SJCRH30 (cell line): ENCODE measurements at regions not wholly inside any gene's neighbourhood (a gene's known extent, or its start where the extent isn't known, plus 50 kb on each side); places are given as distances from the start of the nearest gene placed in this dataset.
"Not testable (repeated sequence)": the region's sequence is repeated elsewhere in the genome, so short reads cannot be mapped to it uniquely, and the experiment has no call there.

Experiments used
- DNase-seq, 2 experiments: peaks; one replicate each; pipeline ENCODE4 v3.0.0-alpha.2; 2015 to 2020
- H3K27ac ChIP-seq: fragments of 250-450 bp; sonication (Bioruptor Pico); 2 replicates; pipeline ENCODE4 v1.5.1; 2020; ENCODE audit warnings: mild to moderate bottlenecking, moderate library complexity
- H3K27me3 ChIP-seq: fragments of 250-450 bp; sonication (Bioruptor Pico); 2 replicates; pipeline ENCODE4 v1.5.1; 2020; ENCODE audit warnings: mild to moderate bottlenecking, moderate library complexity
- H3K36me3 ChIP-seq: fragments of 250-450 bp; sonication (Bioruptor Pico); 2 replicates; pipeline ENCODE4 v1.5.1; 2020; ENCODE audit warnings: mild to moderate bottlenecking, moderate library complexity
- H3K4me1 ChIP-seq: fragments of 250-450 bp; sonication (Bioruptor Pico); 2 replicates; pipeline ENCODE4 v1.5.1; 2020; ENCODE audit warnings: mild to moderate bottlenecking, moderate library complexity
- H3K4me3 ChIP-seq: fragments of 250-450 bp; sonication (Bioruptor Pico); 2 replicates; pipeline ENCODE4 v1.5.1; 2020; ENCODE audit warnings: mild to moderate bottlenecking, moderate library complexity
- H3K9me3 ChIP-seq: fragments of 250-450 bp; sonication (Bioruptor Pico); replicated peaks from 2 replicates; pipeline ENCODE4 v1.5.1; 2020; ENCODE audit warnings: mild to moderate bottlenecking, moderate library complexity

DNA sequence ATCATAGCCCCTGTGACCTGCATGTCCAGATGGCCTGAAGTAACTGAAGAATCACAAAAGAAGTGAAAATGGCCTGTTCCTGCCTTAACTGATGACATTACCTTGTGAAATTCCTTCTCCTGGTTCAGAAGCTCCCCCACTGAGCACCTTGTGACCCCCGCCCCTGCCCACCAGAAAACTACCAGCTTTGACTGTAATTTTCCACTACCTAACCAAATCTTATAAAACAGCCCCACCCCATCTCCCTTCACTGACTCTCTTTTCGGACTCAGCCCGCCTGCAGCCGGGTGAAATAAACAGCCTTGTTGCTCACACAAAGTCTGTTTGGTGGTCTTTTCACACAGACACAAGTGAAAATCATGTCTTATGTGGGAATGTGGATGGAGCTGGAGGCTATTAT lies 373.9 kb upstream of the TRPC7 start:
- DNase-seq, H3K36me3 ChIP-seq, H3K9me3 ChIP-seq, H3K4me1 ChIP-seq, H3K27ac ChIP-seq, H3K27me3 ChIP-seq, H3K4me3 ChIP-seq: not testable (repeated sequence)

DNA sequence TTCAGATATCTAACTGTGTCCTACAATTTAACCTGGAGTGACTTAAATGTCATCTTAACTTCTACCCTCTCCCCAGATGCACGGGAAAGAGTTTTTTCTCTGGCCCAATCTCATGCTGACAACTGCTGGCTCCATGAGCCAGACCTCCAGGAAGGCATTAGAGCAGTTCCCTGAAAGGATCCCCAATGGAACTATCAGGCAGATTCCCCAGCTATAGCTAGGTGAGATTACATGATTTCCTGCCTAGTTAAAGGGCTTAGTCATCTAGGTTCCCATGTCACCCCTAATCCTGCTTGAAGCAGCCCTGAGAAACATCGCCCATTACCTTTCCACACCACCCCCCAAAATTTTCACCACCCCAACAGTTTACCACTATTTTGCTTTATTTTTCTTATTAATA lies 373.5 kb upstream of the TRPC7 start:
- Histone ChIP-seq H3K36me3 (no peaks in the 10 kb centered on the region), H3K27ac (no peak overlapping the region), H3K27me3 (no peaks in the 10 kb centered on the region), H3K9me3 (no peaks in the 10 kb centered on the region), H3K4me1 (no peaks in the 10 kb centered on the region), H3K4me3 (no peak overlapping the region)
- no peak for DNase-seq

- DNase-seq = no peak
- Histone ChIP-seq H3K9me3 (no peaks in the 10 kb centered on the region), H3K4me3 (no peak overlapping the region), H3K27me3 (no peaks in the 10 kb centered on the region), H3K27ac (no peak overlapping the region), H3K4me1 (no peaks in the 10 kb centered on the region), H3K36me3 (no peaks in the 10 kb centered on the region)
Measured at GRCh38 chr5:136736021-136736420, 370.7 kb upstream of the TRPC7 start.

GRCh38 chr5:136735611-136736010 lies 370.3 kb upstream of the TRPC7 start:
- H3K27ac ChIP-seq, H3K4me1 ChIP-seq, H3K36me3 ChIP-seq, DNase-seq, H3K9me3 ChIP-seq, H3K4me3 ChIP-seq, H3K27me3 ChIP-seq: not testable (repeated sequence)

DNA sequence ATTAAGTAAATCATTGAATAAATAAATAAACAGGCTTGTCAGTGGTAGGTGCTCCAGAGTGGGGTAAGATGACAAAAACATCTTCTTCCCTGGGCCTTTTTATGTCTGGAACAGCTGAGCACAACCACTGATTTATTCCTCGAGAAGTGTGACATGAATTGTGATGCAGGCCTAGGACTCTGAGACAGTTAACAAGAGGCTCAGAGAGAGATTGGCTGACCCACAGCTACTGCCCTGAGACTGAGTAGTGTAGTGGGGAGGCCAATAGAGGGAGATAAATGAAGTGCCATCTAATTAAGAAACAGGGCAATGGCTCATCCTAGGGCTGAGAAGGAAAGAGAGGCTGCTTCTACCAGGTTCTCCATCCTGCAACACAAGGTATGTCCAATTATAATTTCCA lies 369.3 kb upstream of the TRPC7 start:
- no peak overlapping the region for H3K4me3 ChIP-seq
- H3K9me3 ChIP-seq = no peaks in the 10 kb centered on the region
- no peak for DNase-seq
- H3K36me3 ChIP-seq = no peaks in the 10 kb centered on the region
- H3K27me3 ChIP-seq = no peaks in the 10 kb centered on the region
- no peak overlapping the region for H3K27ac ChIP-seq
- H3K4me1 ChIP-seq = no peaks in the 10 kb centered on the region

DNA sequence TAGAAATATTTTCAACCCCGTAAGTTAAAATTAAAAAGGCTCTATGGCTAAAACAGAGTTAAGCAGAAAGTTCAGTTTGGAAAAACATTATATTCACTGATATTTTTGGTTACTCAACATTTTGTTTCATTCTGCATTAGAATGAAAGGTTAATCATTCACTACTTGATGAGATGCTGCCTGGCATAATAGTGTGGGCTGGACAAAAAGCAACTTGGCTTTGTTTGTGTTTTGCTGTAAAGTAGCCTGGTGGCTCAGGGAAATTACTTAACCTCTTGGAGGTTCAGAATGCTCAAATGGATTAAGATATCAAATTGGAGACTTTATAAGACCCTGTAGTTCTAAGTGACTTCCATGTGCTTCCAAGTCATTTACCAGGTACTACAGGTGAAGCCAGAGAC lies 367.4 kb upstream of the TRPC7 start:
- H3K36me3 ChIP-seq = no peaks in the 10 kb centered on the region
- H3K27ac ChIP-seq = no peak overlapping the region
- no peaks in the 10 kb centered on the region for H3K27me3 ChIP-seq
- no peaks in the 10 kb centered on the region for H3K4me1 ChIP-seq
- no peak overlapping the region for H3K4me3 ChIP-seq
- H3K9me3 ChIP-seq = no peaks in the 10 kb centered on the region
- DNase-seq = no peak

GRCh38 chr5:136731241-136731900 lies 366.0 kb upstream of the TRPC7 start:
- no peak for DNase-seq
- no peak overlapping the region for H3K27ac ChIP-seq

GRCh38 chr5:136730426-136730825 lies 365.1 kb upstream of the TRPC7 start:
- no peaks in the 10 kb centered on the region for H3K9me3 ChIP-seq
- H3K4me3 ChIP-seq = no peak overlapping the region
- H3K4me1 ChIP-seq = no peaks in the 10 kb centered on the region
- no peaks in the 10 kb centered on the region for H3K27me3 ChIP-seq
- no peak overlapping the region for H3K27ac ChIP-seq
- H3K36me3 ChIP-seq = no peaks in the 10 kb centered on the region
- no peak for DNase-seq

More at GRCh38 chr5:136731241-136731900, 366.0 kb upstream of the TRPC7 start:
- Histone ChIP-seq H3K4me3 (no peak overlapping the region), H3K9me3 (no peaks in the 10 kb centered on the region), H3K36me3 (no peaks in the 10 kb centered on the region), H3K27me3 (no peaks in the 10 kb centered on the region), H3K4me1 (no peaks in the 10 kb centered on the region)

- Histone ChIP-seq H3K36me3 (no peaks in the 10 kb centered on the region), H3K27ac (no peak overlapping the region), H3K27me3 (no peaks in the 10 kb centered on the region), H3K4me1 (no peaks in the 10 kb centered on the region), H3K9me3 (no peaks in the 10 kb centered on the region), H3K4me3 (no peak overlapping the region)
- DNase-seq = no peak
Measured at GRCh38 chr5:136729901-136730355, 364.6 kb upstream of the TRPC7 start.

GRCh38 chr5:136726506-136726905 lies 361.2 kb upstream of the TRPC7 start:
- H3K27ac ChIP-seq = no peak overlapping the region
- no peaks in the 10 kb centered on the region for H3K27me3 ChIP-seq
- no peak overlapping the region for H3K4me3 ChIP-seq
- no peak for DNase-seq
- no peaks in the 10 kb centered on the region for H3K9me3 ChIP-seq
- no peaks in the 10 kb centered on the region for H3K4me1 ChIP-seq
- H3K36me3 ChIP-seq = no peaks in the 10 kb centered on the region

DNA sequence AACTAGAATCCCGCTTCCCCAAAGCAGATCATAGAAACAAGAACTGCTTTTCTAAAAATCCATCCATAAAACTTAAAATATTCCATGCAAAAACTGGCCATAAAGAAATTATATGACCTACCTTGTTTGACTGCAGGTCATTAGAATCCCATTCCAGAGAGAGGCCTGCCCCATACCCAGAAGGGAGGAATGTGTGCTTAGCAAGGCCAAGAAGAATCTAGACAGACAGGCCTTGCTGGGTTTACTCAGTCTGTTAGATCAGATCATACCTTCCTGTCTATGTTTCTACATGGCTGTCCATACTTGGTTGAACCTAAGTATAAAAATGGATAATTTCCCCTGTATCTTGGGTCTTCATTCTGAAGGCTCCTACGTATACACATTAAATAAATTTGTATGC lies 358.8 kb upstream of the TRPC7 start:
- no peak for DNase-seq
- H3K4me1 ChIP-seq = no peaks in the 10 kb centered on the region
- no peak overlapping the region for H3K27ac ChIP-seq
- H3K4me3 ChIP-seq = no peak overlapping the region
- no peaks in the 10 kb centered on the region for H3K9me3 ChIP-seq
- no peaks in the 10 kb centered on the region for H3K27me3 ChIP-seq
- H3K36me3 ChIP-seq = no peaks in the 10 kb centered on the region

- no peaks in the 10 kb centered on the region for H3K36me3 ChIP-seq
- H3K27me3 ChIP-seq = no peaks in the 10 kb centered on the region
- H3K4me3 ChIP-seq = no peak overlapping the region
- DNase-seq = no peak
- H3K9me3 ChIP-seq = no peaks in the 10 kb centered on the region
- H3K27ac ChIP-seq = no peak overlapping the region
- H3K4me1 ChIP-seq = no peaks in the 10 kb centered on the region
Measured at GRCh38 chr5:136722581-136722980, 357.2 kb upstream of the TRPC7 start.

GRCh38 chr5:136722086-136722485 lies 356.7 kb upstream of the TRPC7 start:
- Histone ChIP-seq H3K4me1 (no peaks in the 10 kb centered on the region), H3K9me3 (no peaks in the 10 kb centered on the region), H3K27me3 (no peaks in the 10 kb centered on the region), H3K4me3 (no peak overlapping the region), H3K36me3 (no peaks in the 10 kb centered on the region), H3K27ac (no peak overlapping the region)
- no peak for DNase-seq

GRCh38 chr5:136720674-136721073 lies 355.3 kb upstream of the TRPC7 start:
- no peak for DNase-seq
- Histone ChIP-seq H3K27me3 (no peaks in the 10 kb centered on the region), H3K27ac (no peak overlapping the region), H3K36me3 (no peaks in the 10 kb centered on the region), H3K4me1 (no peaks in the 10 kb centered on the region), H3K9me3 (no peaks in the 10 kb centered on the region), H3K4me3 (no peak overlapping the region)

DNA sequence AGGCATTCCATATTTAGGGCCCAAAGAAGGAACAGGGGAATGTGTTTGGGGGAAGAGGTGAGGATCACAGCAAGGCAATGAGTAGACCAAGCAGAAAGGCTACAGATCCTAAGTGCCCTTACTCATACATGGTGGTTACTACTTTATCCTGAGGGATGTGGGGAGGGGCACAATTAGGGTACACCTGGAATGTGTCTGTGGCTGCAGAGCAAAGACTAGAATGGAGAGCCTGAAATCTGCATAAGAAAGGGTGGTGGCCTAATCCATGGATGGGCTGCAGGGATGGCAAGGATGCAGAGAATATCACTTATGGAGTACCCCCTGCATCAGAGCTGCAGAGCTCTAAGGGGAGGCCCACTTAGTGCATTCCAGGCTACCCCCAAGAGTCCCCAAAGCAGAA lies 352.6 kb upstream of the TRPC7 start:
- Histone ChIP-seq H3K4me3 (no peak overlapping the region), H3K9me3 (no peaks in the 10 kb centered on the region), H3K4me1 (no peaks in the 10 kb centered on the region), H3K36me3 (no peaks in the 10 kb centered on the region), H3K27ac (no peak overlapping the region), H3K27me3 (no peaks in the 10 kb centered on the region)
- DNase-seq = no peak

DNA sequence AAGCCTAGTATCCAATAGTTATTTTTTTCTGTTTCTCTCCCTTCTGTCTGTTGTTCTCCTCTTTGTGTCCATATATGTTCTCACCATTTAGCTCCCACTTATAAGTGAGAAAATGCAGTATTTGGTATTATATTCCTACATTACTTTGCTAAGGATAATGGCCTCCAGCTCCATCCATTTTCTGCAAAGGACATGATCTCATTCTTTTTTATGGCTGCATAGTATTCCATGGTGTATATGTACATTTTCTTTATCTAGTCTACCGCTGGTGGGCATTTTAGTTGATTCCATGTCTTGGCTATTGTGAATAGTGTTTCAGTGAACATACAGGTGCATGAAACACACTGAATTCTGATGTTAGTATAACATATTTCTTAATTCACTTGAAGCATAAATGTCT lies 348.9 kb upstream of the TRPC7 start:
- no peak for DNase-seq
- no peak overlapping the region for H3K4me3 ChIP-seq
- H3K9me3 ChIP-seq = no peaks in the 10 kb centered on the region; the same call in 1 of the 2 replicates
- H3K4me1 ChIP-seq = no peaks in the 10 kb centered on the region
- no peaks in the 10 kb centered on the region for H3K36me3 ChIP-seq
- H3K27ac ChIP-seq = no peak overlapping the region
- H3K27me3 ChIP-seq = no peaks in the 10 kb centered on the region
